MM.1S (cell line): ENCODE measurements at regions not wholly inside any gene's neighbourhood (a gene's known extent, or its start where the extent isn't known, plus 50 kb on each side); places are given as distances from the start of the nearest gene placed in this dataset.

Experiments used
- EZH2 ChIP-seq: fragments of 300-600 bp; sonication (generic); optimal IDR thresholded peaks from 2 replicates; pipeline ENCODE3; 2017; ENCODE audit warnings: low read depth, mild to moderate bottlenecking, antibody characterized with exemption, low read length, mixed read lengths
- EZH2phosphoT487 ChIP-seq: fragments of 300-600 bp; sonication (generic); IDR thresholded peaks from 2 replicates; pipeline ENCODE4 v1.6.1; 2018; ENCODE audit warnings: antibody characterized with exemption, low read length
- TF ChIP-seq, protein P1 (sequence below): fragments of 300-600 bp; sonication (generic); IDR thresholded peaks from 2 replicates; pipeline ENCODE4 v1.5.1; 2016; ENCODE audit warnings: antibody characterized with exemption, low read length, mixed read lengths

DNA sequence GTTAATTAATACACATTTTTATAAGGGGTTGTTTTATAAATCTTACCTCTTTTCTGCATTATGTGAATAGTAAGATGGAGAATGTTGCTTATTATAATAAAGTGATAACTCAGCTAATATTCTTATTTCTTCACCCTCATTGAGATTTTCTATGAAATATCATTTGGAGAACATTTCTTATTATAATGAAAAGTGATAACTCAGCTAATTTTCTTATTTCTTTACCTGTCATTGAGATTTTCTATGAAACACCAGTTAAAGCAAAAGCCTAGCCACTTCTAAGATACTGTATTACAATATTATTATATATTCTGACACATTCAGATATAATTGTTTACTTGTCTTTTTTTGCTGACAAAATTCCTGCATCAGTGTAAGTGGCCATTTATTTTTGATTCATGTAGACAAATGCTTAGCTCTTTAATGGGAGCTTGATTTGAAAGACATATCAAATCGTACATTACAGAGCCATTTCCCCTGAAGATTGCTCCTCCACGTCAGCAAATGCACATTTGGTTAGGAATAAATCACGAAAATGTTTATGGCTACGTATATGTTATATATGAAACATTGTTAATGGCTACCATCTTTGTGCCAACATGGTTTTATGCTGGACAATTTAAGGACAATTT is 427.5 kb downstream of the CHL1 start:
- TF ChIP-seq EZH2 (no peak), EZH2phosphoT487 (no peak)
- TF ChIP-seq, protein P1, sequence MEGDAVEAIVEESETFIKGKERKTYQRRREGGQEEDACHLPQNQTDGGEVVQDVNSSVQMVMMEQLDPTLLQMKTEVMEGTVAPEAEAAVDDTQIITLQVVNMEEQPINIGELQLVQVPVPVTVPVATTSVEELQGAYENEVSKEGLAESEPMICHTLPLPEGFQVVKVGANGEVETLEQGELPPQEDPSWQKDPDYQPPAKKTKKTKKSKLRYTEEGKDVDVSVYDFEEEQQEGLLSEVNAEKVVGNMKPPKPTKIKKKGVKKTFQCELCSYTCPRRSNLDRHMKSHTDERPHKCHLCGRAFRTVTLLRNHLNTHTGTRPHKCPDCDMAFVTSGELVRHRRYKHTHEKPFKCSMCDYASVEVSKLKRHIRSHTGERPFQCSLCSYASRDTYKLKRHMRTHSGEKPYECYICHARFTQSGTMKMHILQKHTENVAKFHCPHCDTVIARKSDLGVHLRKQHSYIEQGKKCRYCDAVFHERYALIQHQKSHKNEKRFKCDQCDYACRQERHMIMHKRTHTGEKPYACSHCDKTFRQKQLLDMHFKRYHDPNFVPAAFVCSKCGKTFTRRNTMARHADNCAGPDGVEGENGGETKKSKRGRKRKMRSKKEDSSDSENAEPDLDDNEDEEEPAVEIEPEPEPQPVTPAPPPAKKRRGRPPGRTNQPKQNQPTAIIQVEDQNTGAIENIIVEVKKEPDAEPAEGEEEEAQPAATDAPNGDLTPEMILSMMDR, result no peak
